ENCODE measurements at regions not wholly inside any gene's neighbourhood (a gene's known extent, or its start where the extent isn't known, plus 50 kb on each side); places are given as distances from the start of the nearest gene placed in this dataset.
"Not testable (repeated sequence)": the region's sequence is repeated elsewhere in the genome, so short reads cannot be mapped to it uniquely, and the experiment has no call there.

- not testable (repeated sequence) for TF ChIP-seq CTCF, POLR2A (IDR thresholded peaks at IDR 0.05)
Observed at GRCh38 chr15:77926296-77926695, 151.2 kb downstream of the TBC1D2B start.

Data from heart left ventricle (tissue), 13 donors.